ENCODE measurements at regions not wholly inside any gene's neighbourhood (a gene's known extent, or its start where the extent isn't known, plus 50 kb on each side); places are given as distances from the start of the nearest gene placed in this dataset.

DNA sequence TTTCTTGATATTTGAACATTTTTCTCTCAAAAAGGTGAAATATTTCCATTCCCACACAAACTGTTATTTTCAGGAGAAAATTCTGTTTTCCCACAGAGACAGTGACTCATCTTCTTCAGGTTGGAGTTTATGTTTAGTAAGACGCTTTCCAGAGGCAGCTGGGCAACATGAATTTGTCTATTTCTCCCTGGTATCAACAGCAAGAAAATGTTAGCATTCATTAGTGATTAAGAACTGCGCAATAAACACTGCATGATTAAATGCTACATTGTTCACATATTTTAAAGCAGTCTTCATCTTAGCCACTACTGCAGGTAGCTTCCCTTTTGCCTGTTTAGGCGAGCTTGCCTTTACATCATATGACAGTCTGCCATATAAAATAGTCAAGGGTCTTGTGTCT, 295.7 kb downstream of the C6orf118 start:
- no peak for TF ChIP-seq EP300 (conservative IDR thresholded peaks at IDR 0.05; ENCODE audit: poor library complexity, severe bottlenecking)
- no peak overlapping the region for H3K27ac ChIP-seq (ENCODE audit: low read length)

GRCh38 chr6:165012183-165012582, 297.2 kb downstream of the C6orf118 start:
- Histone ChIP-seq H2AFZ (ENCODE audit: low read depth, low read length) (no peak overlapping the region), H3F3A (ENCODE audit: insufficient read depth, low read length, poor library complexity, severe bottlenecking) (no peaks in the 10 kb centered on the region), H4K20me1 (ENCODE audit: insufficient read depth) (no peaks in the 10 kb centered on the region), H3K79me2 (replicated peaks; ENCODE audit: insufficient read depth, low read length) (no peaks in the 10 kb centered on the region), H3K27me3 (ENCODE audit: insufficient read depth, low read depth, low read length) (no peaks in the 10 kb centered on the region), H3K9me3 (ENCODE audit: low read length) (no peaks in the 10 kb centered on the region), H3K9ac (ENCODE audit: low read length) (no peak overlapping the region), H3K4me2 (ENCODE audit: low read length) (no peak overlapping the region), H3K36me3 (ENCODE audit: insufficient read depth, low read length) (no peaks in the 10 kb centered on the region), H3K27ac (ENCODE audit: low read length) (no peak overlapping the region), H3K4me3 (ENCODE audit: low read length) (no peak overlapping the region), H3K9me2 (ENCODE audit: insufficient read depth, low read length) (no peaks in the 10 kb centered on the region)
- TF ChIP-seq SMC3 (conservative IDR thresholded peaks at IDR 0.05; ENCODE audit: poor library complexity) = no peak
- TF ChIP-seq, protein P1, sequence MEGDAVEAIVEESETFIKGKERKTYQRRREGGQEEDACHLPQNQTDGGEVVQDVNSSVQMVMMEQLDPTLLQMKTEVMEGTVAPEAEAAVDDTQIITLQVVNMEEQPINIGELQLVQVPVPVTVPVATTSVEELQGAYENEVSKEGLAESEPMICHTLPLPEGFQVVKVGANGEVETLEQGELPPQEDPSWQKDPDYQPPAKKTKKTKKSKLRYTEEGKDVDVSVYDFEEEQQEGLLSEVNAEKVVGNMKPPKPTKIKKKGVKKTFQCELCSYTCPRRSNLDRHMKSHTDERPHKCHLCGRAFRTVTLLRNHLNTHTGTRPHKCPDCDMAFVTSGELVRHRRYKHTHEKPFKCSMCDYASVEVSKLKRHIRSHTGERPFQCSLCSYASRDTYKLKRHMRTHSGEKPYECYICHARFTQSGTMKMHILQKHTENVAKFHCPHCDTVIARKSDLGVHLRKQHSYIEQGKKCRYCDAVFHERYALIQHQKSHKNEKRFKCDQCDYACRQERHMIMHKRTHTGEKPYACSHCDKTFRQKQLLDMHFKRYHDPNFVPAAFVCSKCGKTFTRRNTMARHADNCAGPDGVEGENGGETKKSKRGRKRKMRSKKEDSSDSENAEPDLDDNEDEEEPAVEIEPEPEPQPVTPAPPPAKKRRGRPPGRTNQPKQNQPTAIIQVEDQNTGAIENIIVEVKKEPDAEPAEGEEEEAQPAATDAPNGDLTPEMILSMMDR (IDR thresholded peaks at IDR 0.05; ENCODE audit: poor library complexity, severe bottlenecking) = no peak
- no peak for TF ChIP-seq MXI1 (conservative IDR thresholded peaks at IDR 0.05; ENCODE audit: poor library complexity, severe bottlenecking)
- no peak for TF ChIP-seq RAD21 (conservative IDR thresholded peaks at IDR 0.05)
- no peak for TF ChIP-seq EZH2 (IDR thresholded peaks at IDR 0.05; ENCODE audit: borderline replicate concordance, insufficient read depth, low read length, poor library complexity, severe bottlenecking)
- no peak for TF ChIP-seq EP300 (conservative IDR thresholded peaks at IDR 0.05; ENCODE audit: poor library complexity, severe bottlenecking)
- no peak for TF ChIP-seq TAF1 (IDR thresholded peaks at IDR 0.05; ENCODE audit: low read depth)
- TF ChIP-seq POLR2AphosphoS5 (IDR thresholded peaks at IDR 0.05) = no peak
- TF ChIP-seq, protein P2, sequence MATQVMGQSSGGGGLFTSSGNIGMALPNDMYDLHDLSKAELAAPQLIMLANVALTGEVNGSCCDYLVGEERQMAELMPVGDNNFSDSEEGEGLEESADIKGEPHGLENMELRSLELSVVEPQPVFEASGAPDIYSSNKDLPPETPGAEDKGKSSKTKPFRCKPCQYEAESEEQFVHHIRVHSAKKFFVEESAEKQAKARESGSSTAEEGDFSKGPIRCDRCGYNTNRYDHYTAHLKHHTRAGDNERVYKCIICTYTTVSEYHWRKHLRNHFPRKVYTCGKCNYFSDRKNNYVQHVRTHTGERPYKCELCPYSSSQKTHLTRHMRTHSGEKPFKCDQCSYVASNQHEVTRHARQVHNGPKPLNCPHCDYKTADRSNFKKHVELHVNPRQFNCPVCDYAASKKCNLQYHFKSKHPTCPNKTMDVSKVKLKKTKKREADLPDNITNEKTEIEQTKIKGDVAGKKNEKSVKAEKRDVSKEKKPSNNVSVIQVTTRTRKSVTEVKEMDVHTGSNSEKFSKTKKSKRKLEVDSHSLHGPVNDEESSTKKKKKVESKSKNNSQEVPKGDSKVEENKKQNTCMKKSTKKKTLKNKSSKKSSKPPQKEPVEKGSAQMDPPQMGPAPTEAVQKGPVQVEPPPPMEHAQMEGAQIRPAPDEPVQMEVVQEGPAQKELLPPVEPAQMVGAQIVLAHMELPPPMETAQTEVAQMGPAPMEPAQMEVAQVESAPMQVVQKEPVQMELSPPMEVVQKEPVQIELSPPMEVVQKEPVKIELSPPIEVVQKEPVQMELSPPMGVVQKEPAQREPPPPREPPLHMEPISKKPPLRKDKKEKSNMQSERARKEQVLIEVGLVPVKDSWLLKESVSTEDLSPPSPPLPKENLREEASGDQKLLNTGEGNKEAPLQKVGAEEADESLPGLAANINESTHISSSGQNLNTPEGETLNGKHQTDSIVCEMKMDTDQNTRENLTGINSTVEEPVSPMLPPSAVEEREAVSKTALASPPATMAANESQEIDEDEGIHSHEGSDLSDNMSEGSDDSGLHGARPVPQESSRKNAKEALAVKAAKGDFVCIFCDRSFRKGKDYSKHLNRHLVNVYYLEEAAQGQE (IDR thresholded peaks at IDR 0.05; ENCODE audit: borderline replicate concordance) = no peak

More for the DNA sequence above, 295.7 kb downstream of the C6orf118 start:
- Histone ChIP-seq H3K4me2 (ENCODE audit: low read length) (no peak overlapping the region), H4K20me1 (ENCODE audit: insufficient read depth) (no peaks in the 10 kb centered on the region), H3F3A (ENCODE audit: insufficient read depth, low read length, poor library complexity, severe bottlenecking) (no peaks in the 10 kb centered on the region), H3K79me2 (replicated peaks; ENCODE audit: insufficient read depth, low read length) (no peaks in the 10 kb centered on the region), H3K4me3 (ENCODE audit: low read length) (no peak overlapping the region), H2AFZ (ENCODE audit: low read depth, low read length) (no peak overlapping the region), H3K9me2 (ENCODE audit: insufficient read depth, low read length) (no peaks in the 10 kb centered on the region), H3K36me3 (ENCODE audit: insufficient read depth, low read length) (no peaks in the 10 kb centered on the region), H3K9ac (ENCODE audit: low read length) (no peak overlapping the region), H3K9me3 (ENCODE audit: low read length) (no peaks in the 10 kb centered on the region), H3K27me3 (ENCODE audit: insufficient read depth, low read depth, low read length) (no peaks in the 10 kb centered on the region)

Data from neural cell (in vitro differentiated cells).